GM12878 (cell line): ENCODE measurements at regions not wholly inside any gene's neighbourhood (a gene's known extent, or its start where the extent isn't known, plus 50 kb on each side); places are given as distances from the start of the nearest gene placed in this dataset.

Experiments
- BRCA1 ChIP-seq: IDR thresholded peaks from 2 replicates; pipeline ENCODE4 v1.6.1; 2011; ENCODE audit warnings: low read depth, low read length, improper control_type of control experiment
- CEBPB ChIP-seq, 2 experiments: fragments of 150-350 bp in 1 of 2; IDR thresholded peaks; 2 replicates each; pipeline ENCODE4 v1.6.1; 2012 to 2014; ENCODE audit warnings: low read depth in 2 of 2, low read length in 2 of 2, borderline replicate concordance in 1 of 2, inconsistent platforms in 1 of 2
- CTCF ChIP-seq, 3 experiments: IDR thresholded peaks in 2 of 3; conservative IDR thresholded peaks in 1 of 3; 2 replicates each; pipeline ENCODE4 v1.5.1; 2011; ENCODE audit warnings: low read depth in 3 of 3, low read length in 3 of 3, mild to moderate bottlenecking in 3 of 3, control low read depth in 2 of 3, moderate library complexity in 2 of 3, inconsistent platforms in 1 of 3, mixed read lengths in 1 of 3; ENCODE audit not compliant: control insufficient read depth in 2 of 3, insufficient read depth in 1 of 3; ENCODE audit errors: extremely low read depth in 1 of 3
- MXI1 ChIP-seq: fragments of 150-350 bp; IDR thresholded peaks from 2 replicates; pipeline ENCODE4 v1.6.1; 2011; ENCODE audit warnings: low read depth, mild to moderate bottlenecking, inconsistent platforms, low read length, improper control_type of control experiment
- POLR2A ChIP-seq: IDR thresholded peaks from 2 replicates; pipeline ENCODE4 v1.6.1; 2011; ENCODE audit warnings: low read depth, mild to moderate bottlenecking, low read length
- SIN3A ChIP-seq: IDR thresholded peaks from 2 replicates; pipeline ENCODE4 v1.6.1; 2012; ENCODE audit warnings: low read depth, low read length, improper control_type of control experiment
- SPI1 ChIP-seq: IDR thresholded peaks from 2 replicates; pipeline ENCODE4 v1.6.1; 2011; ENCODE audit warnings: low read depth, mild to moderate bottlenecking, low read length, moderate library complexity, borderline replicate concordance; ENCODE audit not compliant: insufficient read depth
- SRF ChIP-seq, 2 experiments: IDR thresholded peaks; 2 replicates each; pipeline ENCODE4 v1.6.1; 2011; ENCODE audit warnings: low read depth in 2 of 2, low read length in 2 of 2, mild to moderate bottlenecking in 1 of 2, moderate library complexity in 1 of 2
- ZNF207 ChIP-seq: fragments of 450-650 bp; IDR thresholded peaks from 2 replicates; pipeline ENCODE4 v1.6.1; 2014; ENCODE audit warnings: antibody characterized with exemption, mild to moderate bottlenecking, borderline replicate concordance
- ZNF274 ChIP-seq: IDR thresholded peaks from one replicate; pipeline ENCODE4 v1.8.0; 2011; ENCODE audit not compliant: insufficient read length, insufficient read depth

GRCh38 chr21:35226328-35226727 is 177.2 kb upstream of the RUNX1 start:
- TF ChIP-seq SIN3A (no peak), CEBPB (IDR thresholded peaks at IDR 0.05; ENCODE audit: borderline replicate concordance in 1 of 2, low read depth in 2 of 2, low read length in 2 of 2) (no peak), BRCA1 (no peak), SPI1 (no peak), CTCF (IDR thresholded peaks at IDR 0.05 in 2 of 3, conservative IDR thresholded peaks at IDR 0.05 in 1 of 3; ENCODE audit: control insufficient read depth in 2 of 3, extremely low read depth in 1 of 3, insufficient read depth in 1 of 3, low read depth in 3 of 3, low read length in 3 of 3) (no peak), ZNF207 (no peak), SRF (IDR thresholded peaks at IDR 0.05; ENCODE audit: low read depth in 2 of 2, low read length in 2 of 2) (no peak), MXI1 (no peak), ZNF274 (no peak), POLR2A (no peak)
